Right lobe of liver (tissue), 6 donors: ENCODE measurements at regions not wholly inside any gene's neighbourhood (a gene's known extent, or its start where the extent isn't known, plus 50 kb on each side); places are given as distances from the start of the nearest gene placed in this dataset.
A peak's percentile ranks its signal among the peaks of the same experiment; 100 is the strongest.

ENCODE experiments used
- ATAC-seq, 4 donors: fragments of 200-7000 bp; cut with Tn5 transposase; one replicate each; pipeline ENCODE4 v1.9.1; 2020; ENCODE audit warnings: mild to moderate bottlenecking in 4 of 4, moderate library complexity in 4 of 4
- DNase-seq, 3 donors: peaks; one replicate each; pipeline ENCODE4 v3.0.0-alpha.2; 2020
- H3K27ac ChIP-seq, 3 donors: fragments of 200-600 bp; one replicate each; pipeline ENCODE4 v1.8.0; 2022
- H3K27me3 ChIP-seq, 2 donors: fragments of 200-600 bp; one replicate each; pipeline ENCODE4 v1.8.0; 2022
- H3K36me3 ChIP-seq, 4 donors: fragments of 200-600 bp; sonication (generic) in 1 of 4; one replicate each; pipeline versions ENCODE4 v1.5.1 to v1.8.0; 2017 to 2022; ENCODE audit warnings: control low read depth in 1 of 4
- H3K4me1 ChIP-seq, 4 donors: fragments of 200-600 bp; sonication (generic) in 1 of 4; one replicate each; pipeline versions ENCODE4 v1.5.1 to v1.8.0; 2017 to 2022; ENCODE audit warnings: control low read depth in 1 of 4
- H3K4me3 ChIP-seq, 3 donors: fragments of 200-600 bp; one replicate each; pipeline ENCODE4 v1.8.0; 2022
- H3K9me3 ChIP-seq, 4 donors: fragments of 200-600 bp; sonication (generic) in 1 of 4; one replicate each; pipeline versions ENCODE4 v1.5.1 to v1.8.0; 2017 to 2022; ENCODE audit warnings: control low read depth in 1 of 4
- CTCF ChIP-seq, 4 donors: fragments of 200-600 bp in 3 of 4; fragments of 450-650 bp in 1 of 4; IDR thresholded peaks; one replicate each; pipeline versions ENCODE4 v1.5.1 to v1.8.0; 2016 to 2022; ENCODE audit warnings: antibody characterized with exemption in 4 of 4, mild to moderate bottlenecking in 2 of 4
- POLR2A ChIP-seq: fragments of 450-650 bp; IDR thresholded peaks from one replicate; pipeline ENCODE4 v1.6.1; 2017; ENCODE audit warnings: antibody characterized with exemption, mild to moderate bottlenecking
- WGBS: methylation state at CpG from one replicate; pipeline ENCODE4 v1.1.6; 2018; ENCODE audit warnings: low coverage, low lambda C conversion rate; ENCODE audit not compliant: insufficient coverage; ENCODE audit errors: missing lambda C conversion rate; 5-methylcytosine and 5-hydroxymethylcytosine counted together
- intact Hi-C, 2 donors: fragments of 100-400 bp; cut with DNase I; formaldehyde crosslinking; loops; one replicate each; pipeline versions ENCODE4 v1.11.2 to v1.14.1; 2022
- donor health status: DM: no; HTN: yes; CAD: no.
- donor health status: DM: no; HTN: no; CAD: no.
- donor health status: DM: no; HTN: no; CAD: no.
- donor health status: DM: no; HTN: yes; CAD: no.
- donor health status: DM: no; HTN: yes; CAD: no.

DNA sequence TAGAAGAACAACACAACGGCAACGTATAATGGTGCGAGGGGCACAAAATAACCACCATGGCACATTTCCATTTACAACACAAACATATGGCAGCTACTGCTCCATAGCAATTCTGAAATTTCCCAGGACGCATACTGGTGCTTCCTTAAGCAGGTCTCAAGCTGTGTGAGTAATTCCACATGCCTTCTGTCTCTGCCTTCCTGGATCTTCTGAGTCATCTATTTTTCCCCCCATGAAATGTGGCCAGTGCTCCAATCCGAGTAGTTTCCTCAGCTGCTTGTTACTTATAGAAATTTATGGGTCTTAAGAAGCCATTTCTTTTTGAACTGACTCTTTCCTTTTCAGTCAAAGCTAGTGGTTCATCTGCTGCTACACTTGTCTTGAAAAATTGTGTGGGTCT, 256.6 kb upstream of the KLF6 start:
- no peaks in the 10 kb centered on the region for H3K4me1 ChIP-seq
- no peaks in the 10 kb centered on the region for H3K36me3 ChIP-seq
- peaks cover 0 to 4% (median 0%) of the 10 kb centered on the region in 4 donors for H3K9me3 ChIP-seq
- 70% methylated on average over 5 of the region's 5 CpGs for WGBS
- no peak overlapping the region for H3K4me3 ChIP-seq
- DNase-seq (no peak), ATAC-seq (no peak)
- no peak overlapping the region for H3K27ac ChIP-seq
- TF ChIP-seq POLR2A, result no peak
- TF ChIP-seq CTCF (IDR thresholded peaks at IDR 0.05), result no peak
- no peaks in the 10 kb centered on the region for H3K27me3 ChIP-seq
- intact Hi-C loops, result no loop called here

- H3K4me3 ChIP-seq, result no peak overlapping the region
- DNase-seq, result no peak
- ATAC-seq, result no peak
- no peaks in the 10 kb centered on the region for H3K36me3 ChIP-seq
- H3K9me3 ChIP-seq, result peaks cover 0 to 4% (median 0%) of the 10 kb centered on the region in 4 donors
- 67% methylated on average over 4 of the region's 4 CpGs for WGBS
- H3K27me3 ChIP-seq, result no peaks in the 10 kb centered on the region
- H3K4me1 ChIP-seq, result no peaks in the 10 kb centered on the region
- intact Hi-C loops, result no loop called here
- TF ChIP-seq CTCF (IDR thresholded peaks at IDR 0.05) (no peak), POLR2A (no peak)
- H3K27ac ChIP-seq, result no peak overlapping the region
Measured at GRCh38 chr10:4038000-4038399, 253.0 kb upstream of the KLF6 start.

GRCh38 chr10:4035599-4035945, 250.6 kb upstream of the KLF6 start:
- no peak for DNase-seq
- H3K27ac ChIP-seq, result no peak overlapping the region
- no peaks in the 10 kb centered on the region for H3K27me3 ChIP-seq
- no peaks in the 10 kb centered on the region for H3K36me3 ChIP-seq
- WGBS, result 83% methylated on average over 3 of the region's 3 CpGs
- H3K4me1 ChIP-seq, result no peaks in the 10 kb centered on the region
- H3K4me3 ChIP-seq, result no peak overlapping the region
- ATAC-seq, result no peak
- TF ChIP-seq CTCF (IDR thresholded peaks at IDR 0.05) (no peak), POLR2A (no peak)
- intact Hi-C loops, result no loop called here
- no peaks in the 10 kb centered on the region for H3K9me3 ChIP-seq

GRCh38 chr10:4034907-4035598, 250.0 kb upstream of the KLF6 start:
- DNase-seq (no peak), ATAC-seq (peak; percentile 24 to 33 (median 26))
- no peaks in the 10 kb centered on the region for H3K9me3 ChIP-seq
- no peaks in the 10 kb centered on the region for H3K36me3 ChIP-seq
- WGBS, result 51% methylated on average over 15 of the region's 15 CpGs
- TF ChIP-seq POLR2A, result no peak
- no peak for TF ChIP-seq CTCF (IDR thresholded peaks at IDR 0.05)
- H3K27ac ChIP-seq, result peak overlapping the region in 1 of 3 donors; percentile 15
- no peak overlapping the region for H3K4me3 ChIP-seq
- H3K27me3 ChIP-seq, result no peaks in the 10 kb centered on the region
- intact Hi-C loops, result no loop called here
- no peaks in the 10 kb centered on the region for H3K4me1 ChIP-seq
